ENCODE measurements at regions not wholly inside any gene's neighbourhood (a gene's known extent, or its start where the extent isn't known, plus 50 kb on each side); places are given as distances from the start of the nearest gene placed in this dataset.

DNA sequence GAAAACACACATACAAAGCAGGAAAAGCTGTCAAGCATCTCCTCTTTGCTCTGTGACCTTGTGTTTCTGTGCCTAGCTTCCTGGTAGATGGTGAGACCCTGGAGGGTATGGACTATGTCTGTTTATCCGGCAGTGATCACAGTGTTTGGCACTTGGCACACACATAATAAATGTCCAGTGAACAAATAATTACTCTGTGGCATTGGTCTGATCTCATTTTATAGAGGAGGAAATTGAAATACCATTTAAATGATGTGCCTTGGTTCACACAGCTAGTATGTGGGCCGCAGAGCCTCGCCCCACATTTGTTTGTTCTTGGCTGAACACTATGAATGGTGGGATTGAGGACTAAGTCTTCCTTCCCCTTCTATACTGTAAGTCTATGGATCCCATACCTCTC lies 104.7 kb upstream of the SPON1 start:
- no peak overlapping the region for H3K4me3 ChIP-seq (ENCODE audit: low read depth, low read length)
- DNase-seq (ENCODE audit: low read depth): no peak
- TF ChIP-seq POLR2A (IDR thresholded peaks at IDR 0.05; ENCODE audit: extremely low read depth, insufficient read length) (no peak), MYC (IDR thresholded peaks at IDR 0.05; ENCODE audit: low read depth, low read length) (no peak)
- TF ChIP-seq, protein P1, sequence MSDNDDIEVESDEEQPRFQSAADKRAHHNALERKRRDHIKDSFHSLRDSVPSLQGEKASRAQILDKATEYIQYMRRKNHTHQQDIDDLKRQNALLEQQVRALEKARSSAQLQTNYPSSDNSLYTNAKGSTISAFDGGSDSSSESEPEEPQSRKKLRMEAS (IDR thresholded peaks at IDR 0.05; ENCODE audit: low read depth, low read length): no peak
- TF ChIP-seq, protein P2, sequence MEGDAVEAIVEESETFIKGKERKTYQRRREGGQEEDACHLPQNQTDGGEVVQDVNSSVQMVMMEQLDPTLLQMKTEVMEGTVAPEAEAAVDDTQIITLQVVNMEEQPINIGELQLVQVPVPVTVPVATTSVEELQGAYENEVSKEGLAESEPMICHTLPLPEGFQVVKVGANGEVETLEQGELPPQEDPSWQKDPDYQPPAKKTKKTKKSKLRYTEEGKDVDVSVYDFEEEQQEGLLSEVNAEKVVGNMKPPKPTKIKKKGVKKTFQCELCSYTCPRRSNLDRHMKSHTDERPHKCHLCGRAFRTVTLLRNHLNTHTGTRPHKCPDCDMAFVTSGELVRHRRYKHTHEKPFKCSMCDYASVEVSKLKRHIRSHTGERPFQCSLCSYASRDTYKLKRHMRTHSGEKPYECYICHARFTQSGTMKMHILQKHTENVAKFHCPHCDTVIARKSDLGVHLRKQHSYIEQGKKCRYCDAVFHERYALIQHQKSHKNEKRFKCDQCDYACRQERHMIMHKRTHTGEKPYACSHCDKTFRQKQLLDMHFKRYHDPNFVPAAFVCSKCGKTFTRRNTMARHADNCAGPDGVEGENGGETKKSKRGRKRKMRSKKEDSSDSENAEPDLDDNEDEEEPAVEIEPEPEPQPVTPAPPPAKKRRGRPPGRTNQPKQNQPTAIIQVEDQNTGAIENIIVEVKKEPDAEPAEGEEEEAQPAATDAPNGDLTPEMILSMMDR (IDR thresholded peaks at IDR 0.05; ENCODE audit: low read depth, low read length): no peak

- TF ChIP-seq POLR2A (IDR thresholded peaks at IDR 0.05; ENCODE audit: extremely low read depth, insufficient read length) (no peak), MYC (IDR thresholded peaks at IDR 0.05; ENCODE audit: low read depth, low read length) (no peak)
- TF ChIP-seq, protein P1 (IDR thresholded peaks at IDR 0.05; ENCODE audit: low read depth, low read length): no peak
- TF ChIP-seq, protein P2 (IDR thresholded peaks at IDR 0.05; ENCODE audit: low read depth, low read length): no peak
- DNase-seq (ENCODE audit: low read depth): no peak
Observed at GRCh38 chr11:13859892-13860291, 102.6 kb upstream of the SPON1 start.

DNA sequence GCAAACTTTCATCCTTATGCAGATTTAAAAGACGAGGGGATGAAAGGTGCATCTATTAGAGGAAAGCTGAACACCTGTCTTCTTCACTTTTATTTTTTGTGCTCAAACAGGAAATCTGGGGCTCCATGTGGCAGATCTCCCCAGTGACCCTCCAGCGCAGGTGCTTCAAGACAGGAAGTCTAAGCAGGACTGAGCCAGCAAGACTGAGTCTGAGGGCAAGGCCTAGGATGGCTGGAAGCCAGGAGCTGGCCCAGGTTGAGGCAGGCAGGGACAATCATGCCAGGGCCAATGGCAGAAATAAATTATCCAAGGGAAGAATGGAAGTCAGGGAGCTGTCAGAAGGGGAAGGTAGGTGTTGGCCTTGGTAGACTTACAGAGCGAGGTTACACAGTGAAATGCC lies 101.1 kb upstream of the SPON1 start:
- TF ChIP-seq MYC (IDR thresholded peaks at IDR 0.05; ENCODE audit: low read depth, low read length) (no peak), POLR2A (IDR thresholded peaks at IDR 0.05; ENCODE audit: extremely low read depth, insufficient read length) (no peak)
- TF ChIP-seq, protein P2 (IDR thresholded peaks at IDR 0.05; ENCODE audit: low read depth, low read length): no peak
- TF ChIP-seq, protein P1 (IDR thresholded peaks at IDR 0.05; ENCODE audit: low read depth, low read length): no peak
- no peak overlapping the region for H3K4me3 ChIP-seq (ENCODE audit: low read depth, low read length)

More at GRCh38 chr11:13859892-13860291, 102.6 kb upstream of the SPON1 start:
- H3K4me3 ChIP-seq (ENCODE audit: low read depth, low read length): no peak overlapping the region

DNA sequence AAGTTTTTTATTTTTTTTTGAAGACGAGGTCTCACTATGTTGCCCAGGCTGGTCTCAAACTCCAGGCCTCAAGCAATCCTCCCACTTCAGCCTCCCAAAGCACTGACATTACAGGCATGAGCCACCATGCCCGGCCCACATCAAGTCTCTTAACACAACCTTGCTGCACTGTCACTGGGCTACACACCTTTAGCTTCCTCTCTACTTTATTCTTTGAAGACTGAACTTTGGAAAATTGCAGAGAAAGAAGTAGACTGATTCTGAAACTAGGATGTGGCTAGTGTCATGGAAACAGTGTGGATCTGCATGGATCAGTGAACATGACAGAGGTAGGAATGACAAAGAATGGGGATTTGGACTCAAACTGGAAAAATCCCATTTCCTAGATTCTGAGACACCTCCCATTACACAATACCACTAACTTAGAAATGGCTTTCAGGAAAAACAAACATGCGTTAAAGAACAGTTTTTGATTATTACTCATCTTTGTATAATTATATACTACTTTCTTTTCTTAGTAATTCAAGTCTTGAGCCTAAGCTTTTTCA lies 99.6 kb upstream of the SPON1 start:
- no peak overlapping the region for H3K4me3 ChIP-seq (ENCODE audit: low read depth, low read length)
- TF ChIP-seq POLR2A (IDR thresholded peaks at IDR 0.05; ENCODE audit: extremely low read depth, insufficient read length) (no peak), MYC (IDR thresholded peaks at IDR 0.05; ENCODE audit: low read depth, low read length) (no peak)
- TF ChIP-seq, protein P1 (IDR thresholded peaks at IDR 0.05; ENCODE audit: low read depth, low read length): no peak
- TF ChIP-seq, protein P2 (IDR thresholded peaks at IDR 0.05; ENCODE audit: low read depth, low read length): no peak
- no peak for DNase-seq (ENCODE audit: low read depth)

More for the DNA sequence above, 101.1 kb upstream of the SPON1 start:
- no peak for DNase-seq (ENCODE audit: low read depth)

DNA sequence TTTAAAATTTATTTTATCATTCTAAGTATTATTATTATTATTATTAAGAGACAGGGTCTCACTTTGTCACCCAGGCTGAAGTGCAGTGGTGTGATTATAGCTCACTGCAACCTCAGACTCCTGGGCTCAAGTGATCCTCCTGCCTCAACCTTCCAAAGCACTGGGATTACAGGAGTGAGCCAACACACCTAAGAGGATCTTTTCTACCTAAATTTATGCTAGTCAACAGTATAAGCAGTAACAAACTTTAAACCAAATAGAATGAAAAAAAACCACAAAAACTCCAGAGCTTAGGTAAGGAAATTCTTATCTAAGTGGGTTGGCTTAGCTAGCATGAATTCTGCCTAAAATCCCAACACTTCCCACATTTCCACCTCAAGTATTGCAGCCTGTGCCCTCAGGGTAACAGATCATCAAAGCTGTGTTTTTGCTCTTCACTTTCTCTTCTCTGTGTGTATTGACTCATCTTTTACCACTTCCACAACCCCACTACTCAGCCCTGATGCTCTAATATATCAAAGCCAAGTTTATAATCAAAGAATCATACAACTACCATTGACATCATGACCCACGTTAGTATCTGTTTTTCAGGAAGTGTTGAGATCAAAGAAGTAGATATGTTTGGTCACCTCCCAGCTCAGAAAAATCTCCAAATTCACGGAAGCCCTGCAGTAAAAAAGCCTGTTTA lies 93.7 kb upstream of the SPON1 start:
- TF ChIP-seq, protein P1 (IDR thresholded peaks at IDR 0.05; ENCODE audit: low read depth, low read length): no peak
- no peak for TF ChIP-seq MYC (IDR thresholded peaks at IDR 0.05; ENCODE audit: low read depth, low read length)
- TF ChIP-seq, protein P2 (IDR thresholded peaks at IDR 0.05; ENCODE audit: low read depth, low read length): no peak
- no peak for DNase-seq (ENCODE audit: low read depth)
- no peak overlapping the region for H3K4me3 ChIP-seq (ENCODE audit: low read depth, low read length)
